LNCAP (cell line): ENCODE measurements at regions not wholly inside any gene's neighbourhood (a gene's known extent, or its start where the extent isn't known, plus 50 kb on each side); places are given as distances from the start of the nearest gene placed in this dataset.

Source experiments
- TF ChIP-seq, protein P1 (sequence below): fragments of 450-650 bp; IDR thresholded peaks from 2 replicates; pipeline ENCODE4 v1.5.1; 2017; ENCODE audit warnings: mild to moderate bottlenecking

DNA sequence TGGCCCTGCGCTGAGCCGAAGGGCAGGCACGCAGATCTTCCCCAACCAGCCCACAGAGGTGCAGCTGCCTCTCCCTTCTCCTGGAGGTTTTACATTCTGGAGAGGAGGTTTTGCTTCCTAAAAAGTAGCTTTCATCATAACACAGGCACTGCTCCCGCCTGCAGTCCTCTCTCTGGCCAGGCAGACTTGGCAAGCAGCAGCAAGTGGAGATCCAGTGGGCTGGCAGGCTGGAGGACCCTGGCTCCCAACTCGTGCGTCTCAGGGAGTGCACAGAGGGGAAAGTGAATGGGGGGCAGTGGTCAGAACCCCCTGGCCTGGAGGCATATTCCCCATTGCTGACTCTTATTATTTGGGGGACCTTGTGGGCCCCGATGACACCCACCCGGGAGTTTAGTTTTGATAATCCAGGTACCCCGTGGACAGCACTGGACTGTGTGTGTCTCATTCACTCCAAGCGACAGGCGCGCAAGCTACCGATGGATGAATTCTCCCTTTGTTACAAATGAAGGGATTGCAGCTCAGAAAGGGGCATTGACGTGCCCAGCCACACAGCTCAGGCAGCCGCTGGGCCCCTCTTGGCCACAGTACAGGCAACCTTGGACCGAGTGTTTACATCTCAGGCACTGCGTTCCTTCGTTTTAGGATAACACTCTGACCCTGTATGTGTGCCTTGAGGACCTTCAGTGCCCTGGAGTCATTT lies 1223.9 kb downstream of the BRD1 start:
- TF ChIP-seq, protein P1, sequence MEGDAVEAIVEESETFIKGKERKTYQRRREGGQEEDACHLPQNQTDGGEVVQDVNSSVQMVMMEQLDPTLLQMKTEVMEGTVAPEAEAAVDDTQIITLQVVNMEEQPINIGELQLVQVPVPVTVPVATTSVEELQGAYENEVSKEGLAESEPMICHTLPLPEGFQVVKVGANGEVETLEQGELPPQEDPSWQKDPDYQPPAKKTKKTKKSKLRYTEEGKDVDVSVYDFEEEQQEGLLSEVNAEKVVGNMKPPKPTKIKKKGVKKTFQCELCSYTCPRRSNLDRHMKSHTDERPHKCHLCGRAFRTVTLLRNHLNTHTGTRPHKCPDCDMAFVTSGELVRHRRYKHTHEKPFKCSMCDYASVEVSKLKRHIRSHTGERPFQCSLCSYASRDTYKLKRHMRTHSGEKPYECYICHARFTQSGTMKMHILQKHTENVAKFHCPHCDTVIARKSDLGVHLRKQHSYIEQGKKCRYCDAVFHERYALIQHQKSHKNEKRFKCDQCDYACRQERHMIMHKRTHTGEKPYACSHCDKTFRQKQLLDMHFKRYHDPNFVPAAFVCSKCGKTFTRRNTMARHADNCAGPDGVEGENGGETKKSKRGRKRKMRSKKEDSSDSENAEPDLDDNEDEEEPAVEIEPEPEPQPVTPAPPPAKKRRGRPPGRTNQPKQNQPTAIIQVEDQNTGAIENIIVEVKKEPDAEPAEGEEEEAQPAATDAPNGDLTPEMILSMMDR, result no peak

DNA sequence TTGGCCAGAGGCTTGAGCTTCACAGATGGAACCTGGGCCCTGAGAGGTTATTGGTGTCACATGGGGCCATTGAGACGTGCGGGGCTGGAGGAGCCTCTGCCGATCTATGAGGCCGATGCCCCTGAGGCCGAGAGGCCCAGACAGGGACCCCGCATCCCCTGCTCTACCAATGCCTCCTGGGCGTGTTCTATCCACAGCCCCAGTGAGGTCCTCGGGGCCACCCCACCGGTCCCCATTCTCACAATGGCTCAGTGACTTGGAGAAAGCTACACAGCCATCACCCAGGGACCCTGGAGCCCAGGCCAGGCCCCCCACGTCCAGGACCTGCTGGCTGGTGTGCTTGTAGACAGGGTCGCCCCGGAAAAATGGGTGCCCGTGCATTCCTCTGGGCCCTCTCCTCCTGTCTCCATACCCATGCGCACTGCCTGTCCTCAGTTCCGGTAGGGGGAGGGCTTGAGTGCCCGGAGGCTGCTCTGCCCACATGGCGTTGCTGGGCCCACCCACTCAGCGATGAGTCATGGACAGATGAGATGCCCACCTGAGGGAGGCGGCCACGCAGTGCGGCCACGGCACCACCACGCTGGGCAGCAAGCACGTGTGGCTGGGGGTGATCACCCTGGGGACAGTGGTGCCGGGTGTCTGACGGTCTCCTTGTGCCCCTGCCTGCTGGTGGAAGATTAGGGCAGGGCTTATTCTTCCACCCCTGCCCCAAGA lies 1224.7 kb downstream of the BRD1 start:
- TF ChIP-seq, protein P1, result no peak

DNA sequence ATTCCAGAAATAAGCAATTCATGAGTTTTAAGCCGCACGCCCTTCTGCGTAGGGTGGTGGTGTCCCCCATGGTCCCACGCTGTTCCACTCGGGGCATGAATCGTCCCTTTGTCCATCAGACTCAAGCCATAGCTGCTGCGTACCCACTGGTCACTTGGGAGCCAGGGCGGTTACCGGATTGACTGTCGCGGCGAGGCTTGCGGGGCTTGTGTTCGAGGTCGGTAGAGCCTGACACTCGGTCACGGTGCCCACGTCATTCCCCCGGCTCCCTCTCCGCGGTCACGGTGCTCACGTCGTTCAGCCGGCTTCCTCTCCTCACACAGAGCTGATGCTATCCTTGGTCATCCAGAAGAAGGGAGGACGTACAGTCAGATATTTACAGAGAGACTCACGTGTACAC lies 1227.0 kb downstream of the BRD1 start:
- TF ChIP-seq, protein P1, result no peak

DNA sequence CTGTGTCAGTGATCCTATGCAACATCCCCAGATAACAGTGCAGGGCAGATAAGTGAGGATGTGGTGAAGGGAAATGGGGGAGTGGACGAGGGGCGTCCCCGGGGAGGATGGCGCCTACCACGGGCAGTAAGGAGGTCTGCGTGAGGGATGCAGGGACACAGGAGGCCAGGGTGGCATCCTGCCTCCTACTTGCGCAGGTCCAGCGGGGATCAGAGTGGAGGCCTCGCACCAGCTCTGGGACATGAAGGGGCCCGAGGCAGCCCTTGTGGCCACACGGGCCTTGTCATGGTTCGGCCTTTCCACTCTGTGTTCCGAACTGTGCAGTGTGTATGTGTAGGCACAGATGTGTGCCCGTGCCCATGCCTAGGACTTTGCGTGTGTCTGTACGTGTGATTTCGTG lies 1227.5 kb downstream of the BRD1 start:
- TF ChIP-seq, protein P1, result no peak

DNA sequence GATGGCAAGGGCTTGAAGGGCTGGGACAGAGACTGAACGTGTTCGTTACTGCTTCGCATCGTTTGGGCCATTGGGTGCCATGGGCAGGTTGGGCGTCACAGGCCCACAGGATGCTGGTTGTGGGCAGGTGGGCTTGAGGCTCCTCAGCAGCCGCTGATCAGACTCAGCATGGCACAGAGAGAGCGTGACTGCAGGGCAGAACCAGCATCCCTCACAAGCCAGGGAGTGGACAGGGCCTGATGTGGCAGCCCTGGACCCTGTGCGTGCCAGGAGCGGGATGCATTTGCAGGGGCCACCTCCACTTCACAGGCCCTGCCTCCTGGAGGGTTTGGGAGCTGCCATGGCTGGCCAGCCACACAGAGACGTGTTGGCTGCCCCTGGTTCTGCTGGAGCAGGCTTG lies 1228.3 kb downstream of the BRD1 start:
- TF ChIP-seq, protein P1, result no peak

DNA sequence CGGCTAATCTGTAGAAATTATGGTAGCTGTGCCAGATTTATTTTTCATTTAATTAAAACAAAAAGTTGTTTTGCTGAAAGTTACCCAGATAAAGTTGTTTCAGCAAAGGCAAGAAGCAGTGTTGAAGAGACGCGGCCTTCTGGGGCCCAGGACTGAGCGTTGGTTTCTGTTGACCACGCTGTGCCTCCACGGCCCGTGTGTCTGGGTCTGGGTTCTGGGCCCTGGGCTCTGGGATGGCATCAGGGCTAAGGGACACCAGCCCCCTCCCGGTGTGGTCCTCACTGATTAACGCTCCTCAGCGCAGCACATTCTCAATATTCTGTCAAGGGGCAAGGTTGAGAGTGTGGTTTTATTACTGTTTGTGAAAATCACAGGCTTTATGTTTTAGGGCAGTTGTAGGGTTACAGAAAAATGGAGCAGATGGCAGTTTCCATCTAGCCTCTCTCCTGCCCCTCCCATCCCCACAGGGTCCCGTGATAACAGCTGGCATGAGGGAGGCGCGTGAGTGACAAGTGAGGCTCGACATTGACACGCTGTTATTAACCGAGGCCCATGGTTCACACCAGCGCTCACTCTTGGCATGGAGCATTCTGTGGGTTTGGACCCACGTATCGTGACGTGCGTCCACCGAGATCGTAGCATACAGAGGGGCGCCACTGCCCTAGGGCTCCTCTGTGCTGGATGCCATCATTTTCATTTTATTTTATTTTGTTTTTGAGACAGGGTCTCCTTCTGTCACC lies 1231.4 kb downstream of the BRD1 start:
- TF ChIP-seq, protein P1, result no peak

DNA sequence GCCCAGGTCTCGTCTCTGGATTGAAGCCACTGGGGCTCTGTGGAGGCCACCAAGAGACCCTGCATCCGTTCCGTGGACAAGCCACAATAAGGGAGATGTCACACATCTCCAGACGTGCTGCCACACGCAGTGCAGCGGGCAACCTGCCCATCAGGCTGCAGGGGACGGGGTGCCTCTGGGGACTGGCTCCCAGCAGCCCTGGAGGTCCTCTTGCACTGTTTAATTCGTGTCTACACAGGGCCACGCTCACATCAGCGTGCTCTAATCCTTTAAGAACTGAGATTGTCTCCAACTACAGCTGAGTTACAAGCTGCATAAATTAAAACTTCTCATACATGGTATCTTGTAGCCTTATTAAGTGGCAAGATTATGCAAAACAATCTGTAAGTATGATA lies 1232.2 kb downstream of the BRD1 start:
- TF ChIP-seq, protein P1, result no peak
